SH-SY5Y (cell line): ENCODE measurements at regions not wholly inside any gene's neighbourhood (a gene's known extent, or its start where the extent isn't known, plus 50 kb on each side); places are given as distances from the start of the nearest gene placed in this dataset.

Source experiments
- GATA2 ChIP-seq: IDR thresholded peaks from 2 replicates; pipeline ENCODE4 v1.6.1; 2011; ENCODE audit warnings: mild to moderate bottlenecking, low read depth, low read length
- GATA3 ChIP-seq: IDR thresholded peaks from 2 replicates; pipeline ENCODE4 v1.6.1; 2011; ENCODE audit warnings: low read depth, mild to moderate bottlenecking, low read length, moderate library complexity

DNA sequence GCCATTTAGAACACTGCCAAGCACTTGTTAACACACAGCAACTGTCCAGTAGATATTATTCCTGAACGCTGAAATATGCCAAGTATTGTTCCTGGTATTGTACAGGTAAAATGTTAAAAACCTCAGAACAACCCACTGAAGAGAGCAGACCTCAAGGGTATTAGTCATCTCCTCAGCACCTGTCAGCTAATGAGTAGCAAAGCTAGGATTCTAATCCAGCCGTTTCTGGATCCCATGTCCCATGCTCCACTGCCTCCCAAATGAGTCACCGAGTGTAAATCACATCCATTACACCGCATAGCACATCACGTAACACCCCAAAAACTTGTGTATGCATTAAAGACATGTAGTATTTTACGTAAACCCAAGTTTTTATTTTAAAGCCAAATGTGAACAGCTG is 705.4 kb upstream of the TENM4 start:
- TF ChIP-seq GATA2 (no peak), GATA3 (no peak)
